NCI-H1694 (cell line): ENCODE measurements at regions not wholly inside any gene's neighbourhood (a gene's known extent, or its start where the extent isn't known, plus 50 kb on each side); places are given as distances from the start of the nearest gene placed in this dataset.
"Not testable (repeated sequence)": the region's sequence is repeated elsewhere in the genome, so short reads cannot be mapped to it uniquely, and the experiment has no call there.

ENCODE experiments used
- DNase-seq: peaks from one replicate; lab custom pipeline; 2025; lab: John Stamatoyannopoulos, UW

GRCh38 chr2:150211164-150211631 is 276.3 kb downstream of the RND3 start:
- DNase-seq, result no peak

DNA sequence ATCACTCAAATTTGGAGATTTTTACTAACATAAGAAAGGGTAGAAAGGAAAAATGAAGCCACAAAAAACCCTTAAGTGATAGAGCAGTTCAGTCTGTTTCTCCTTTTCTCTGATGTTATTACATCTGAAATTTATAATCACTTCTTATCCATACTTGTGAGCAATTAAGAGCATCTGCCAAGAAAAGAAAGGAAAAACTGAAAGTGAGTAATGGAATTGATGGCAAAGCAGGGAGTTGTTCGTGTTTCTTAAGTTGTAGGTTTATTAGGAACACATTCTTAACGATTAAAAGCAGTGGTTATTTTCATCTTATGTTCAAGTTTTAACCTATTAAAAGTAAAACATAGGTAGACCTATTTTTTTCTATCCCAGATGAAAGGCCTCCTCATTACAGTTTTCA is 277.7 kb downstream of the RND3 start:
- no peak for DNase-seq

- no peak for DNase-seq
Observed at GRCh38 chr2:150208689-150209088, 278.8 kb downstream of the RND3 start.

DNA sequence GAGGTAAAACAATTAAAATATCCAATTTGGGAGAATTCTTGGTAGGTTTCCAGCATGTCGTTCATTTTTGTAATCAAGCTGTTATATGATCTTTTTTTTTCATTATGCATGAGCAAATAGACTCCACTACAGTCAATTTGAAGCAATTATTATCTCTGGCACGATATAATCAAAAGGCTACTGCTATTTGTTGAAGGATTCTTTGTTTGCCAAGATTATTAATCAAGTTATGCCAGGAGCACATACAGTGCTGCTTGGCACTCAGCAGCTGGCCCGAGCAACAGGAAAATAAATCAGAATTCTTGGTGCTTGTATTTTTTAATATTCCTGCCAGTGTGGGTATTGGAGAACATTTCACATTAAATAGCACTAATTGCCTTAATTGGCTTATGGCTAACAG is 279.5 kb downstream of the RND3 start:
- peak; percentile 77 for DNase-seq

DNA sequence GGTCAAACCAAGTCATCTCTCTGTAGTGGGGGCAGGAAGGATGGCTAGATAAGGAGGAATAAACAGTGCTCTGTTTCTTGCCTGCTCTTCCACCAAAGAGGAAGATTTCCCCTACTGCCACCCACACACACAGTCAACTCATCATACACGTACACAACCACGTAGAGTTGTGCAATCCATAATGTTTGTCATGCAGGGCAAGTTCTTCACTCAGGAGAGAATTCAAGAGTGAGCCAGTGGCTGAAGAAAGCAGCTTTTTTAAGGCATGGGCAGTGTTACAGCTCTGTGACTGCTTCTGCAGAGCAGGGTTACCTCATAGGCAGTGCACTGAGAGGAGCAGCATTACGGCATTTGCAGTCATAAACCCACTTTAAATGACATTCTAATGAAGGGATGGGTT is 283.0 kb downstream of the RND3 start:
- DNase-seq, result no peak

GRCh38 chr2:150194816-150195215 is 292.7 kb downstream of the RND3 start:
- not testable (repeated sequence) for DNase-seq

- no peak for DNase-seq
Observed at GRCh38 chr2:150192701-150193100, 294.8 kb downstream of the RND3 start.

DNA sequence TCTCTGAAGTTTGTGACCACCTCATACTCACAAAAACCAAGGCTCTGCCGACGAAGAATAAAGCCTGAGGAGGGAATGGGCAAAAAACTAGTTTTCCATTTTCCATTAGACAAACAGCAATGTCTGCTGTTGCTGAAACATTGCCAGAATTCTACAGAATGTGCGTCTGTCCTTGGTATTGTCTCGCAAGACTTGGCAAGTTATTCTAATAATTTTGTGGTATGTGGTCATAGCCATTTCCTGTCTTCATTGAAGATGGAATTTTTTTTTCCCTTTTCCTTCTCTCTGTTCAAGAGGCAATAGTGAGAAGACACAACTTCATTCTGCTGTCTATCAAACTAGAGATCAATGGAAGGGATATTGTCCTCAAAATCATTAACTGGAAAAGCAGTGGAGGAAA is 296.1 kb downstream of the RND3 start:
- no peak for DNase-seq

- no peak for DNase-seq
Observed at GRCh38 chr2:150190546-150190945, 296.9 kb downstream of the RND3 start.

DNA sequence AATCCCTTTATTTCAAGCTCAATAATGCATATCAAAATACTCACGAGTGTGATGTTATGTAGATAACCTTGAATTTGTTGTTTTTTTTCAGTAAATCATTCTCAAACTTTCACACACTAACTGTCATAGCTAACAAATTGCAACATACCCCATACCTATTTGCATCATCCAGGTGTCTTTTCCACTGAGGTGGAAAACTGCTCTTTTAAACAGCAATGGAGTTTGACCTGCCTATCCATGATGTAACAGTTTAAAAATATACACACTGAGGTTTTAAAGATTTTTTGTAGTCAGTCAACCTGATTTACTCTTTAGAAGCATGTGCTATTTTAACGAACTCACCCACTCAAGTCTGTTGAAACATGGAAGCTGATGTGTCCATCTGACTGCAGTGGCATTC is 298.7 kb downstream of the RND3 start:
- DNase-seq, result no peak

- no peak for DNase-seq
Observed at GRCh38 chr2:150188177-150188576, 299.3 kb downstream of the RND3 start.

- DNase-seq, result no peak
Observed at GRCh38 chr2:150182566-150183235, 304.8 kb downstream of the RND3 start.

GRCh38 chr2:150178591-150178990 is 308.9 kb downstream of the RND3 start:
- DNase-seq, result no peak

GRCh38 chr2:150174971-150175421 is 312.5 kb downstream of the RND3 start:
- DNase-seq, result no peak

DNA sequence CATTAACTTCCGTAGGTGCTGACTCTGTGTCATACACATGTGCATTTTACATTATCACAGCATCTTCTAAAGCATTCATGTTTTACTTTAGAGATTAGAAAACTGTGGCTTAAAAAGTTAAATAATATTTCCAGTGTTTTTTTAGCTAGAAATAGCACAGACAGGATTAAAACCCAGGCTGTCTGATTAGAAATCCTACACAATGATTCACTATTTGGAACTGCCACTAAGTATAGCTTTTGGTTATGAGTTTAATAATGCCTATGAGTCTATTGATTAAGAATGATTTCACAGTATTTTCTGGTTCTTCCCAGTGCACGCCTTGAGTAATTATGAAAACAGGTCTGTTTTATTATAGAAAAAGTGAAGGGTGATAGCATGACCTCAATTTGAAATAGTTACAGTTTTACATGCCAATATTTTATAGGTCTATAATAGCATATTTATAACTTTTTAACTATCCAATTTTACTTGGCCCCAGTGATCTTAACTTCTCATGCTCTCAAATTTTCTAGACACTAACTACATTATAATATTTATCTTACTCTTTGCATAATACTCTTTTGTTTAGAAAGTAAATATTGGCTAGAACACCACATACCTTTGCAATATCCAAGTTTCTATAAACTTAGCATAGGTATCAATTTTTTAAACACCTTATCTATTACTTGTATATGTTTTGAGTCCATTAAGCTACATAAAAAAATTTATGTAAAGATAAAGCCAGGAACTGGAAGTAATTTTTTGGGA is 313.2 kb downstream of the RND3 start:
- DNase-seq, result no peak

- no peak for DNase-seq
Observed at GRCh38 chr2:150171065-150171548, 316.4 kb downstream of the RND3 start.

DNA sequence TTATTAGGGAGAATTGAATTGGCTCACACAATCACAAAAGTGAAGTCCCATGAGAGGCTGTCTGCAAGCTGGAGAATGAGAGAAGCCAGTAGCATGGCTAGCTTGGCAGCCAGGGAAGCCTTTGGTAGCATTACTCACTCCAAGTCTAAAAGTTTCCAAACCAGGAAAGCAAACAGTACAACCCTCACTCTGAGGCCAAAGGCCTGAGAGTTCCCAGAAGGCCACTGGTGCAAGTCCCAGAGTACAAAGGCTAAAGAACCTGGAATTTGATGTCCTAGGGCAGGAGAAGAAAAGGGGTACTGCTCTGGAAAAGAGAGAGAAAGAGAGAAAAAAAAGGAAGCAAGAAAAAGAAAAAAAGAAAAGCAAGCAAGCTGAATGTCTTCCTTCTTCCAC is 318.2 kb downstream of the RND3 start:
- no peak for DNase-seq

- no peak for DNase-seq
Observed at GRCh38 chr2:150168595-150169236, 318.8 kb downstream of the RND3 start.

- no peak for DNase-seq
Observed at GRCh38 chr2:150167711-150168110, 319.8 kb downstream of the RND3 start.

- no peak for DNase-seq
Observed at GRCh38 chr2:150166313-150167051, 321.0 kb downstream of the RND3 start.

DNA sequence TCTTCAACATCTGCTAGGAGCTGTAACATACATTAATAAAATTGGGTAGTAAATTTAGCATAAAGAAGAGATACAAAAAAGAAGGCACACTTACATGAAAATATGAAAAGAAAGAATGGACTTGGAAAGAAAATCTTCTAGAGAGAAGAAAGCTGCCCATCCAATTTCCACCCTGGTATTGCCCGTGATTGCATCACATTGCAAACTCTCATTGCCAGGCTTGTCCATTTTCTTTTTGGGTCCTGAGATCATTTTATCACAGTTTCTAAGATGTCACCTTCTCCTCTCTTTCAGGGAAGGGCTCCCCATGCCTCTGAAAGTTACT is 321.5 kb downstream of the RND3 start:
- DNase-seq, result no peak

- no peak for DNase-seq
Observed at GRCh38 chr2:150165442-150165841, 322.0 kb downstream of the RND3 start.
